ENCODE measurements at regions not wholly inside any gene's neighbourhood (a gene's known extent, or its start where the extent isn't known, plus 50 kb on each side); places are given as distances from the start of the nearest gene placed in this dataset.
A peak's percentile ranks its signal among the peaks of the same experiment; 100 is the strongest.
"Not testable (repeated sequence)": the region's sequence is repeated elsewhere in the genome, so short reads cannot be mapped to it uniquely, and the experiment has no call there.

- intact Hi-C loops (cut with DNase I); DNase-seq (ENCODE audit: missing footprints); ATAC-seq: not testable (repeated sequence)
Measured at GRCh38 chr1:120600442-120601041, 123.2 kb upstream of the NBPF26 start.

- DNase-seq (ENCODE audit: missing footprints); ATAC-seq; intact Hi-C loops (cut with DNase I): not testable (repeated sequence)
Measured at GRCh38 chr1:120607882-120608281, 115.9 kb upstream of the NBPF26 start.

GRCh38 chr1:120608314-120609014, 115.3 kb upstream of the NBPF26 start:
- DNase-seq (ENCODE audit: missing footprints); intact Hi-C loops (cut with DNase I): not testable (repeated sequence)
- peak; percentile 94 for ATAC-seq

DNA sequence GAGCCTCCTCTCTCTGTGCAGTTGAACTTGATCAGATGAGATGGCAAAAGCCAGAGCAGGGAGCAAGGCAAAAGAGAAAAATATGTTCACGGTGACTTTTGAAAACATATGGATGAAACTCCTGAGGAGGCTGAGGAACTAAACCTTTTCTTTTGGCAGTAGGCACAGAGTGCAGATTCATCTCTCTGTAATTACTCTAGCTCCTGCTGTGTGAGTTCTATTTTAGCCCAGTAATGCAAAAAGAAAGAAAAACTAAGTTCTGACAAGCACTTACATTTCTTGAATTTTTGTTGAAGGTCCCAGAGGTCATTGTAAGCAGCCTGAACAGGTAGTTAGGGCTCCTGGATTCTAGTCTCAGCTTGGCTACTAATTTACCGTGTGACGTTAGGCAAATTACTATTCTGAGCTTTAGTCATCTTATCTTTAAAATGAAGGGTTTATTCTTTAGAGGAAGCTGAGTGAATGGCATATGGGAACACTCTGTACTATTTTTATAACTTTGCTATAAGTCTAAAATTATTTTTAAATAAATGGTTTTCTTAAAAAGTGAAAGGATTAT, 114.7 kb upstream of the NBPF26 start:
- DNase-seq (ENCODE audit: missing footprints); intact Hi-C loops (cut with DNase I): not testable (repeated sequence)
- ATAC-seq = peak; percentile 50

GRCh38 chr1:120609834-120610233, 113.9 kb upstream of the NBPF26 start:
- DNase-seq (ENCODE audit: missing footprints); intact Hi-C loops (cut with DNase I): not testable (repeated sequence)
- ATAC-seq = peak; percentile 77

GRCh38 chr1:120614931-120615639, 108.7 kb upstream of the NBPF26 start:
- DNase-seq (ENCODE audit: missing footprints); intact Hi-C loops (cut with DNase I): not testable (repeated sequence)
- peak; percentile 60 for ATAC-seq

DNA sequence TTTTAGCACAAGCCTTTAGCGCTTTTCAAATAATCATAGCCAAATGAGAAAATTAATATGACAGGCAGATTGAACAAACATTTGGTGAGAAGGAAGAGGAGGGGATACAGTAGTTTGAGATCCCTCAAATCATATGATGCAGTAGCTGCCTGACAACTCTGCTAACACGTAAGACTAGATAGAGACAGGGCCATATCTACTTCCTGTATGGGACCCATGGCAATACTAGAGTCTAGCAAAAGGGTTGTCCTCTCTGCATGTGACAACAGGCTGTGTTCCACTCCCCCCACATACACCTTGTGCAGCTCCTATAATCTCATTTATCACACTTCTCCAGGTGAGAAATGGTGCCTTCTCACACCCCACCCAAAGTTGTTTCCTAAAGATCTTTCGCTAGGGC, 106.3 kb upstream of the NBPF26 start:
- intact Hi-C loops (cut with DNase I); ATAC-seq; DNase-seq (ENCODE audit: missing footprints): not testable (repeated sequence)

GRCh38 chr1:120619867-120620692, 103.7 kb upstream of the NBPF26 start:
- intact Hi-C loops (cut with DNase I); DNase-seq (ENCODE audit: missing footprints): not testable (repeated sequence)
- peak; percentile 76 for ATAC-seq

GRCh38 chr1:120620693-120620969, 103.1 kb upstream of the NBPF26 start:
- intact Hi-C loops (cut with DNase I); DNase-seq (ENCODE audit: missing footprints): not testable (repeated sequence)
- ATAC-seq = peak; percentile 90

DNA sequence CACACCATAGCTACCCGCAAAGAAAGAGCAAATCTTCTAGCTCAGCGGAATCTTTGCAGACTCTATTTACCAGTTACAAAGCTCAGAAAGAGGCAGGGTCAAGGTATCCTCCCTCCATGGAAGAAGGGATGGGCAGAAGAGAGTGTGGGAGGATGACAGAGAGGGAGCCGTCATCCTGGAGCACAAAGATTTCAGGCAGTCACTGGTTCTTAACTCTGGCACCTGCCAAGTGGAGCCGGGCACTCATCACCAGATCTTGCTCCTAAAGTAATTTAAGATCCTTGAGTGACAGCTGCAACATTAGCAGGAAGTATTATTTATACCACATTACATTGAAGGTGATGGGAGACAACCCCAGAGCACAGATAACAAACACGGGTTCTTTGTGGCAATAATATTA, 102.5 kb upstream of the NBPF26 start:
- peak; percentile 56 for ATAC-seq
- DNase-seq (ENCODE audit: missing footprints); intact Hi-C loops (cut with DNase I): not testable (repeated sequence)

GRCh38 chr1:120623539-120623938, 100.2 kb upstream of the NBPF26 start:
- intact Hi-C loops (cut with DNase I); ATAC-seq; DNase-seq (ENCODE audit: missing footprints): not testable (repeated sequence)

DNA sequence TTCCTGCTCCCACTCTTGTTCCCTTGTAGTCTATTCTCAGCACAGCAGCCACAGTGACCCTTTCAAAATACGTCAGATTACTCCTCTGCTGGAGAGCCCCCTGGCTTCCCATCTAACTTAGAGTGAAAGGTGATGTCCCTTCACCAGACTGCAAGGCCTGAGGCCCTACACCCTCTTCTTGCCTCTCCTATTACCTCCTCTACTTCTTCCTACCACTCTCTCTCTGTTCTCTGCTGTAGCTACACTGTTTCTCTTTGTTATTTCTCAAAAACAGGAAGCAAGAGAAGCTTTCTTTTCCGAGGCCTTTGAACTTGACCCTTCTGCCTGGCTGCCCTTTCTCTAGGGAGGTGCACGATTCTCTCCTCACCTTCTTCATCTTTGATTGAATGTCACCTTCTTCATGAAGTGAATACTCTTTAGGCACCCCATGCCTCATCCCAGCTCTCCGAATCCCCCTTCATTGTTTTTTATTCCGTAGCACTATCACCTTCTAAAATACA, 99.1 kb upstream of the NBPF26 start:
- intact Hi-C loops (cut with DNase I); ATAC-seq; DNase-seq (ENCODE audit: missing footprints): not testable (repeated sequence)

DNA sequence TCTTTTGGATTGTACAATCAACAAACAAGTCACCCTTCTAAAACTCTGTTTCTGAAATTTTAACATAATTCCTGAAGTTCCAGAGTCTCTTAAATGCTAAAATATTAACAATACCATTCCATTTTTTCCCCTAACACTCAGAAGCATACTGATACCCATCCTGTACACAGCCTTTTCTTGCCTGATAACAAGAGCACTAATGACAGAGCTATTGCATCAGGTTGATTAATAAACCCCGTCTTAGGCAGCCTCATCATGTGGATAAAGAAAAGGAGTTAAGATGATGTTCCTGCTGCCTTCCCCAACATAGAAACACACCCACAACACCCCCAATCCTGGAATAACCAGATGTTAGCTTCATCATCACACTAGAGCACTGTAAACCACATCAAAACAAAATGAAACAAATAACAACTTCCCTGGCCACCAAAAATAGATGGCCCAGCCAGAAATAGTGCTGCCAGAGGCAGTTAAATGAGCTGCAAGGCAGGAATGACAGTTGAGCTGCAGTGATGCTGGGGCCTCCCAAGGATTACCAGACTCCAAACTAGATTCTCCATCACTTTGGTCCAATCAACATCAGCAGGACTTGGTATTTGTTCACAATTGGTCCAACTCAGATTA, 93.8 kb upstream of the NBPF26 start:
- intact Hi-C loops (cut with DNase I); ATAC-seq; DNase-seq (ENCODE audit: missing footprints): not testable (repeated sequence)

DNA sequence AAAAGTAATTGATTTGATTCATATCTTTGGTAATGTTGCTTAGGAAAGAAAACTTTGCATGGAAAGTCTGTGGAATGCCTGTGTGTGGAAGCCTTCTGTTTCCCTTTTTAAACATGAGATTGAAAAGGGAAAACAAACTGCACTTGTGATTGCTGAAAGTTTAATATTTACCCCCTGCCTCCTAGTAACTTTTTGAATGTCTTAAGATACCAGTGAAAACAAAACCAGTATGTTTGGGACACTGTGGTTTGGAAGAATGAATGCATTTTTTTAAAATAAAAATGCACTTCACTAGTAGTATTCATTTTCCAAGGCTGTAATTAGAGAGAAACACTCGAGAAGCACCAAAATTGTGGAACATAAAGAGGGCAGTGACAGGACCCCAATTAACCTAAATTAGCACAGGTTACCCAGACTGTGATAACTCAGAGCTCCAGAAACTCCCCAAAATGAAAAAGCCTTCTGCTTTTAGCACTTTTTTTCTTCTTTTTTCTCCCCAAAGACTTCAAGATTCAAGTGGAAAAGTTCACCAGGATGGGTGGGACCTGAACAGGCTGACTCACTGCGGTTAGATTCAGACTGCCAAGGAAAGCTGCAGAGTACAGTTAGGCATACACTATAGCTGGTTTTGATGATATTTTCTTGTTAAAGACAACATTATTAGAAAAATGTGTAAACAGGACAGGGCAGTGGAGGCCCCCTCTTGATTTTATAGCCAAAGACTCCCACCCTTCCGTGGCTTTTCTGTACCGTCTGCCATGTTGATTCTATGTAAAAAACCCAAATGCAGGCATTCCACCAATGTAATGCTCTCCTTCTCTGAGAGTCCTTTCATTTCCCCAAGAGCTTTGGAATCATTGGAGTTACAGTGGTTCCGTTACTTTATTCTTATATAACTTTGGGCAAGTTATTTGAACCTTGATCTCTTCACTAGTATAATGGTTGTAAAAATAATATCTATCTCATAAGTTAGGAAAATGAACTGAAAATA, 88.6 kb upstream of the NBPF26 start:
- ATAC-seq; intact Hi-C loops (cut with DNase I); DNase-seq (ENCODE audit: missing footprints): not testable (repeated sequence)

DNA sequence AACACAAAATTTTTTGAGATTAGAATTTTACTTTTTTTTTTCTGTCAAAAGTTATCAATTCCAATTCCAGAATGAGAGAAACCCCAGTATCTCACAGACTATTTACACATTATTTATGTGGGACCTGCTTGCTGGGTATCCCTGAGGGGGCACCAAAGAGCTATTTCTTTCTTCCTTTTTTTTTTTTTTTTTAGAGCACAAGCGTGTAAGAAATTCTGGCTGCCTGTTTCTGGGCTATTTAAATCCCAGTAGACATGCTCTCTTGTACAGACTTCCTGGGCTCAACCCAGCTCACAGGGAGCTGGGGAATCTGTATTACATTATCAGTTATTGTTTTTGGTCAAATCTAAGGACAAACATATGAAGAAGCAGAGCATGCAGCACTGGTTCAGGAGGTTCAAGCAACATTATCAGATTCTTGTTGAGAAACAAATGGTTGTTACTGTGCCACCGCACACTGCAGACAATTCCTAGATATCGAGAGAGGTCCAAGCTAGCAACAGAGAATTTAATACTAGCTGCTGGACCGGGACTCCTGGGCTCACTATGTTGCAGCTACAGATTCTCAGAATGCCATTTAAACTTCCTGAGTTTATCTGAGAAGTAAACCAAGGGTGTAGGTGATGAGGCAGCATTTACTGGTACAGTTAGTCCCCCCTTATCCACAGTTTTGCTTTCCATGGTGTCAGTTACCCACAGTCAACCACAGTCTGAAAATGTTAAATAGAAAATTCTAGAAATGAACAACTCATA, 83.3 kb upstream of the NBPF26 start:
- DNase-seq (ENCODE audit: missing footprints); ATAC-seq; intact Hi-C loops (cut with DNase I): not testable (repeated sequence)

DNA sequence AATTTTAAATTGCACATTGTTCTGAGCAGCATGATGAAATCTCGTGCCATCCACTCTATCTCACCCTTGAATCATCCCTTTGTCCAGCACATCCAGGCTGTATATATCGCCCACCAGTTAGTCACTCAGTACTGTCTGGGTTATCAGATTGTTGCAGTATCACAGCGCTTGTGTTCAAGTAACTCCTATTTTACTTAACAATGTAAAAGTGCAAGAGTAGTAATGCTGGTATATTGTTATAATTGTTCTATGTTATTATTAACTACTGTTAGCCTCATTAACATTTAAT, 82.8 kb upstream of the NBPF26 start:
- ATAC-seq; intact Hi-C loops (cut with DNase I); DNase-seq (ENCODE audit: missing footprints): not testable (repeated sequence)
